SK-N-SH (cell line): ENCODE measurements at regions not wholly inside any gene's neighbourhood (a gene's known extent, or its start where the extent isn't known, plus 50 kb on each side); places are given as distances from the start of the nearest gene placed in this dataset.

Experiments used
- CTCF ChIA-PET: fragments of 300-600, 350-600 bp; formaldehyde crosslinking; extraction: SDS; loops from one replicate; lab custom pipeline; 2021; lab: Yijun Ruan, JAX
- POLR2A ChIA-PET: fragments of 350-600 bp; sonication (Branson Sonifier 250); formaldehyde crosslinking; extraction: SDS; loops from one replicate; lab custom pipeline; 2020; ENCODE audit warnings: antibody characterized with exemption, inconsistent platforms; lab: Yijun Ruan, JAX
- DNase-seq: peaks from one replicate; pipeline ENCODE4 v3.0.0; 2012
- H2AFZ ChIP-seq: fragments of 200-600 bp; sonication (generic); 2 replicates; pipeline ENCODE4 v1.8.1; 2016; ENCODE audit warnings: antibody characterized with exemption, mild to moderate bottlenecking, low read depth
- H3F3A ChIP-seq: fragments of 200-600 bp; sonication (generic); replicated peaks from 2 replicates; pipeline ENCODE3; 2016; ENCODE audit warnings: antibody characterized with exemption, mild to moderate bottlenecking; ENCODE audit not compliant: insufficient read depth
- H3K27ac ChIP-seq, 2 experiments: fragments of 200-500 bp in 1 of 2; fragments of 200-600 bp in 1 of 2; sonication (Bioruptor generic) in 1 of 2; sonication (generic), shearing (Covaris generic) in 1 of 2; 2 replicates each; pipeline versions ENCODE4 v1.5.1 to v1.6.1; 2014 to 2016; ENCODE audit warnings: low read depth in 2 of 2, inconsistent platforms in 1 of 2, low read length in 1 of 2, mild to moderate bottlenecking in 1 of 2, mixed read lengths in 1 of 2
- H3K27me3 ChIP-seq: fragments of 200-600 bp; sonication (generic), shearing (Covaris generic); 2 replicates; pipeline ENCODE4 v1.6.1; 2016; ENCODE audit warnings: mixed run types; ENCODE audit not compliant: insufficient read depth
- H3K36me3 ChIP-seq, 2 experiments: fragments of 200-500 bp in 1 of 2; fragments of 200-600 bp in 1 of 2; sonication (Bioruptor generic) in 1 of 2; sonication (generic) in 1 of 2; replicated peaks in 1 of 2; 2 replicates each; pipeline versions ENCODE3 to v1.5.1; 2014 to 2016; ENCODE audit warnings: low read length in 1 of 2, mild to moderate bottlenecking in 1 of 2; ENCODE audit not compliant: insufficient read depth in 2 of 2, control insufficient read depth in 1 of 2
- H3K4me1 ChIP-seq, 2 experiments: fragments of 200-500 bp in 1 of 2; fragments of 200-600 bp in 1 of 2; sonication (Bioruptor generic) in 1 of 2; sonication (generic), shearing (Covaris generic) in 1 of 2; 2 replicates each; pipeline versions ENCODE4 v1.5.1 to v1.6.1; 2014 to 2016; ENCODE audit warnings: low read depth in 1 of 2, low read length in 1 of 2, mixed run types in 1 of 2; ENCODE audit not compliant: insufficient read depth in 2 of 2, control insufficient read depth in 1 of 2
- H3K4me2 ChIP-seq: fragments of 200-600 bp; sonication (generic), shearing (Covaris generic); 2 replicates; pipeline ENCODE4 v1.6.1; 2017; ENCODE audit warnings: mixed run types
- H3K4me3 ChIP-seq, 2 experiments: fragments of 200-500 bp in 1 of 2; fragments of 200-600 bp in 1 of 2; sonication (Bioruptor generic) in 1 of 2; sonication (generic), shearing (Covaris generic) in 1 of 2; 2 replicates each; pipeline versions ENCODE4 v1.5.1 to v1.8.1; 2014 to 2016; ENCODE audit warnings: low read depth in 2 of 2, inconsistent platforms in 1 of 2, low read length in 1 of 2, mild to moderate bottlenecking in 1 of 2, mixed read lengths in 1 of 2, moderate library complexity in 1 of 2
- H3K79me2 ChIP-seq: fragments of 200-600 bp; sonication (generic); 2 replicates; pipeline ENCODE4 v1.8.1; 2017; ENCODE audit warnings: mild to moderate bottlenecking; ENCODE audit not compliant: insufficient read depth
- H3K9ac ChIP-seq: fragments of 200-600 bp; sonication (generic); 2 replicates; pipeline ENCODE4 v1.6.1; 2017; ENCODE audit warnings: mixed run types
- H3K9me2 ChIP-seq: fragments of 200-600 bp; sonication (generic); 2 replicates; pipeline ENCODE4 v1.6.1; 2017; ENCODE audit warnings: mixed run types
- H3K9me3 ChIP-seq: fragments of 200-600 bp; sonication (generic); 2 replicates; pipeline ENCODE4 v1.6.1; 2017; ENCODE audit warnings: mixed run types, mild to moderate bottlenecking, moderate library complexity
- H4K20me1 ChIP-seq: fragments of 200-600 bp; sonication (generic); 2 replicates; pipeline ENCODE4 v1.6.1; 2017; ENCODE audit warnings: mild to moderate bottlenecking, mixed run types; ENCODE audit not compliant: insufficient read depth
- EZH2phosphoT487 ChIP-seq: fragments of 200-600 bp; sonication (generic); IDR thresholded peaks from 2 replicates; pipeline ENCODE4 v1.6.1; 2017; ENCODE audit warnings: low read depth, mixed run types, mild to moderate bottlenecking, antibody characterized with exemption, moderate library complexity, borderline replicate concordance
- FOSL2 ChIP-seq: IDR thresholded peaks from 2 replicates; pipeline ENCODE4 v1.4.0; 2012; ENCODE audit warnings: low read depth, mild to moderate bottlenecking, moderate library complexity, borderline replicate concordance
- FOXJ3 ChIP-seq: sonication (generic); formaldehyde crosslinking; IDR thresholded peaks from 2 replicates; pipeline ENCODE4 v1.5.1; 2020; ENCODE audit warnings: mild to moderate bottlenecking, missing genetic modification reagents
- FOXM1 ChIP-seq: IDR thresholded peaks from 2 replicates; pipeline ENCODE4 v1.4.0; 2012; ENCODE audit warnings: low read depth, mild to moderate bottlenecking
- GATA2 ChIP-seq: sonication (generic); formaldehyde crosslinking; IDR thresholded peaks from 2 replicates; pipeline ENCODE4 v1.5.0; 2020; ENCODE audit warnings: mild to moderate bottlenecking, missing genetic modification reagents
- JUND ChIP-seq: IDR thresholded peaks from 2 replicates; pipeline ENCODE4 v1.4.0; 2012
- MXI1 ChIP-seq: IDR thresholded peaks from 2 replicates; pipeline ENCODE4 v1.6.1; 2012; ENCODE audit warnings: mild to moderate bottlenecking, low read depth, low read length, improper control_type of control experiment
- NFIC ChIP-seq: IDR thresholded peaks from 2 replicates; pipeline ENCODE4 v1.4.0; 2012; ENCODE audit warnings: borderline replicate concordance
- POLR2AphosphoS5 ChIP-seq: IDR thresholded peaks from 2 replicates; pipeline ENCODE4 v1.6.1; 2012; ENCODE audit warnings: low read depth, low read length
- RFX5 ChIP-seq: IDR thresholded peaks from 2 replicates; pipeline ENCODE4 v1.6.1; 2012; ENCODE audit warnings: mild to moderate bottlenecking, improper control_type of control experiment, low read length
- SIN3A ChIP-seq: IDR thresholded peaks from 2 replicates; pipeline ENCODE4 v1.6.1; 2012; ENCODE audit warnings: low read depth, mild to moderate bottlenecking, low read length, moderate library complexity, borderline replicate concordance
- TAF1 ChIP-seq: IDR thresholded peaks from 2 replicates; pipeline ENCODE4 v1.6.1; 2012; ENCODE audit warnings: low read depth, mild to moderate bottlenecking, low read length, moderate library complexity, borderline replicate concordance
- TCF12 ChIP-seq: IDR thresholded peaks from 2 replicates; pipeline ENCODE4 v1.4.0; 2012
- YY1 ChIP-seq: IDR thresholded peaks from 2 replicates; pipeline ENCODE4 v1.4.0; 2012; ENCODE audit warnings: low read depth, mild to moderate bottlenecking
- WGBS: methylation state at CpG from one replicate; pipeline ENCODE4 v1.1.6; 2017; ENCODE audit warnings: low lambda C conversion rate; 5-methylcytosine and 5-hydroxymethylcytosine counted together
- TF ChIP-seq, protein P1 (sequence below): IDR thresholded peaks from 2 replicates; pipeline ENCODE4 v1.4.0; 2012; ENCODE audit warnings: low read depth
- TF ChIP-seq, protein P2 (sequence below): fragments of 150-350 bp; IDR thresholded peaks from 2 replicates; pipeline ENCODE4 v1.6.1; 2016; ENCODE audit warnings: mild to moderate bottlenecking, low read depth, low read length
- TF ChIP-seq, protein P3 (sequence below): fragments of 150-350 bp; IDR thresholded peaks from 2 replicates; pipeline ENCODE4 v1.6.1; 2017; ENCODE audit warnings: antibody characterized with exemption, low read length, low read depth, borderline replicate concordance
- TF ChIP-seq, protein P4 (sequence below): IDR thresholded peaks from 2 replicates; pipeline ENCODE4 v1.6.1; 2012; ENCODE audit warnings: mild to moderate bottlenecking, low read depth, low read length, moderate library complexity
- TF ChIP-seq, protein P5 (sequence below): IDR thresholded peaks from 2 replicates; pipeline ENCODE4 v1.4.0; 2012; ENCODE audit warnings: low read depth, borderline replicate concordance
- TF ChIP-seq, protein P6 (sequence below): IDR thresholded peaks from 2 replicates; pipeline ENCODE4; 2012

DNA sequence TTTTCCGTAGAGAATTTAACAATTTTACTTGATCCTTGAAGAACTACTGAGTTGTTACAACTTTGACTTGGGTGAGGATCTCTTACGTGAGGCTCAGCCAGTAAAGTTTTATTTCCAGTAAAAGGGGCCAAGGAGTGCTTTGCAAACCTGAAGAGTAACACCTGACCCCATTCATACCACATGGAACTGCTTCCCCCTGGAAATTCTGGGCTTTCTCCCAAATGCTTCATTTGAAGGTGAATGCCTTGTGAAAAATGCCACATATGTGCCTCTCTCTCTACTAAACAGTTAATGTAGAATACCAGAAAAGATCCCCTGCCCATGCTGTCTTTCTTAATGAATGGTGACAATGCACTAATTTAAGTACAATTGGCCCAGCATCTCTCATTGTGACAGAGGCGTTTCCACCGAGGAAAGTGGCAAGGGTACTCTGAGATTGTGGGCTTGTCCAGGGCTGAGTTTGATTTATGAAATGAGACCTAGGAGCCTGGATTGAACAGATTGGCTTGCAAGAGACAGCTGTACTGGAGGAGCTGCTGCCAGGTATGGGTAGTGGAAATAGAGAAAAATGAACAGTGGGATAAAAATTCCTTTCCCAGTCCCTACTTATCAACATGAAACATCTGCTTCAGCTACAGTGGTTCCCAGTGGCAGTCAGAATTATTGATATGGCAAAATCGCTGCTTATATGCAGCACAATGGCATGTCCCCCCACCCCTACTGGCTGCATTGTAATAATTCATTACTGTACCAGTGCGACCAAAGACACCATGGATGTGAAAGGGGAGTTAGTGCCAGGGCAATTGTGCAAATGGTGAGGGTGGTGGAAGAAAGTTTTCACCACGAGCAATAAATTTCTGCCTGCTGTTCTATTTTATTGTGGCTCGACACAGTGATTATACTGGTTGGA lies 843.7 kb upstream of the WWC1 start:
- DNase-seq, result no peak
- Histone ChIP-seq H3K9ac (no peak overlapping the region), H4K20me1 (no peaks in the 10 kb centered on the region), H3K36me3 (no peaks in the 10 kb centered on the region), H3K27me3 (no peaks in the 10 kb centered on the region), H3F3A (no peaks in the 10 kb centered on the region), H3K4me1 (peaks cover 0 to 6% of the 10 kb centered on the region in 2 experiments; a peak in 1 of 4 replicates), H3K9me2 (no peaks in the 10 kb centered on the region), H3K4me2 (no peak overlapping the region), H3K27ac (no peak overlapping the region), H3K79me2 (no peaks in the 10 kb centered on the region), H3K9me3 (no peaks in the 10 kb centered on the region), H2AFZ (no peak overlapping the region), H3K4me3 (no peak overlapping the region)
- ChIA-PET CTCF (interaction anchor here (1.2 kb wide), 1 partner anchor 16 kb away, joined by 4 read pairs; no protein-coding TSS in a partner anchor), POLR2A (no interaction called here)
- WGBS, result 45% methylated on average over 8 of the region's 8 CpGs
- TF ChIP-seq SIN3A (no peak), MXI1 (no peak), RFX5 (no peak), YY1 (no peak), GATA2 (CRISPR knock-in tag) (no peak), TCF12 (no peak), POLR2AphosphoS5 (no peak), FOXM1 (no peak), FOXJ3 (no peak), TAF1 (no peak), JUND (no peak), EZH2phosphoT487 (no peak), FOSL2 (no peak), NFIC (no peak)
- TF ChIP-seq, protein P1, sequence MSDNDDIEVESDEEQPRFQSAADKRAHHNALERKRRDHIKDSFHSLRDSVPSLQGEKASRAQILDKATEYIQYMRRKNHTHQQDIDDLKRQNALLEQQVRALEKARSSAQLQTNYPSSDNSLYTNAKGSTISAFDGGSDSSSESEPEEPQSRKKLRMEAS, result no peak
- TF ChIP-seq, protein P2, sequence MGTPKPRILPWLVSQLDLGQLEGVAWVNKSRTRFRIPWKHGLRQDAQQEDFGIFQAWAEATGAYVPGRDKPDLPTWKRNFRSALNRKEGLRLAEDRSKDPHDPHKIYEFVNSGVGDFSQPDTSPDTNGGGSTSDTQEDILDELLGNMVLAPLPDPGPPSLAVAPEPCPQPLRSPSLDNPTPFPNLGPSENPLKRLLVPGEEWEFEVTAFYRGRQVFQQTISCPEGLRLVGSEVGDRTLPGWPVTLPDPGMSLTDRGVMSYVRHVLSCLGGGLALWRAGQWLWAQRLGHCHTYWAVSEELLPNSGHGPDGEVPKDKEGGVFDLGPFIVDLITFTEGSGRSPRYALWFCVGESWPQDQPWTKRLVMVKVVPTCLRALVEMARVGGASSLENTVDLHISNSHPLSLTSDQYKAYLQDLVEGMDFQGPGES, result no peak
- TF ChIP-seq, protein P3, sequence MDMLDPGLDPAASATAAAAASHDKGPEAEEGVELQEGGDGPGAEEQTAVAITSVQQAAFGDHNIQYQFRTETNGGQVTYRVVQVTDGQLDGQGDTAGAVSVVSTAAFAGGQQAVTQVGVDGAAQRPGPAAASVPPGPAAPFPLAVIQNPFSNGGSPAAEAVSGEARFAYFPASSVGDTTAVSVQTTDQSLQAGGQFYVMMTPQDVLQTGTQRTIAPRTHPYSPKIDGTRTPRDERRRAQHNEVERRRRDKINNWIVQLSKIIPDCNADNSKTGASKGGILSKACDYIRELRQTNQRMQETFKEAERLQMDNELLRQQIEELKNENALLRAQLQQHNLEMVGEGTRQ, result no peak
- TF ChIP-seq, protein P4, sequence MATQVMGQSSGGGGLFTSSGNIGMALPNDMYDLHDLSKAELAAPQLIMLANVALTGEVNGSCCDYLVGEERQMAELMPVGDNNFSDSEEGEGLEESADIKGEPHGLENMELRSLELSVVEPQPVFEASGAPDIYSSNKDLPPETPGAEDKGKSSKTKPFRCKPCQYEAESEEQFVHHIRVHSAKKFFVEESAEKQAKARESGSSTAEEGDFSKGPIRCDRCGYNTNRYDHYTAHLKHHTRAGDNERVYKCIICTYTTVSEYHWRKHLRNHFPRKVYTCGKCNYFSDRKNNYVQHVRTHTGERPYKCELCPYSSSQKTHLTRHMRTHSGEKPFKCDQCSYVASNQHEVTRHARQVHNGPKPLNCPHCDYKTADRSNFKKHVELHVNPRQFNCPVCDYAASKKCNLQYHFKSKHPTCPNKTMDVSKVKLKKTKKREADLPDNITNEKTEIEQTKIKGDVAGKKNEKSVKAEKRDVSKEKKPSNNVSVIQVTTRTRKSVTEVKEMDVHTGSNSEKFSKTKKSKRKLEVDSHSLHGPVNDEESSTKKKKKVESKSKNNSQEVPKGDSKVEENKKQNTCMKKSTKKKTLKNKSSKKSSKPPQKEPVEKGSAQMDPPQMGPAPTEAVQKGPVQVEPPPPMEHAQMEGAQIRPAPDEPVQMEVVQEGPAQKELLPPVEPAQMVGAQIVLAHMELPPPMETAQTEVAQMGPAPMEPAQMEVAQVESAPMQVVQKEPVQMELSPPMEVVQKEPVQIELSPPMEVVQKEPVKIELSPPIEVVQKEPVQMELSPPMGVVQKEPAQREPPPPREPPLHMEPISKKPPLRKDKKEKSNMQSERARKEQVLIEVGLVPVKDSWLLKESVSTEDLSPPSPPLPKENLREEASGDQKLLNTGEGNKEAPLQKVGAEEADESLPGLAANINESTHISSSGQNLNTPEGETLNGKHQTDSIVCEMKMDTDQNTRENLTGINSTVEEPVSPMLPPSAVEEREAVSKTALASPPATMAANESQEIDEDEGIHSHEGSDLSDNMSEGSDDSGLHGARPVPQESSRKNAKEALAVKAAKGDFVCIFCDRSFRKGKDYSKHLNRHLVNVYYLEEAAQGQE, result no peak
- TF ChIP-seq, protein P5, sequence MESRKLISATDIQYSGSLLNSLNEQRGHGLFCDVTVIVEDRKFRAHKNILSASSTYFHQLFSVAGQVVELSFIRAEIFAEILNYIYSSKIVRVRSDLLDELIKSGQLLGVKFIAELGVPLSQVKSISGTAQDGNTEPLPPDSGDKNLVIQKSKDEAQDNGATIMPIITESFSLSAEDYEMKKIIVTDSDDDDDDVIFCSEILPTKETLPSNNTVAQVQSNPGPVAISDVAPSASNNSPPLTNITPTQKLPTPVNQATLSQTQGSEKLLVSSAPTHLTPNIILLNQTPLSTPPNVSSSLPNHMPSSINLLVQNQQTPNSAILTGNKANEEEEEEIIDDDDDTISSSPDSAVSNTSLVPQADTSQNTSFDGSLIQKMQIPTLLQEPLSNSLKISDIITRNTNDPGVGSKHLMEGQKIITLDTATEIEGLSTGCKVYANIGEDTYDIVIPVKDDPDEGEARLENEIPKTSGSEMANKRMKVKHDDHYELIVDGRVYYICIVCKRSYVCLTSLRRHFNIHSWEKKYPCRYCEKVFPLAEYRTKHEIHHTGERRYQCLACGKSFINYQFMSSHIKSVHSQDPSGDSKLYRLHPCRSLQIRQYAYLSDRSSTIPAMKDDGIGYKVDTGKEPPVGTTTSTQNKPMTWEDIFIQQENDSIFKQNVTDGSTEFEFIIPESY, result no peak
- TF ChIP-seq, protein P6, sequence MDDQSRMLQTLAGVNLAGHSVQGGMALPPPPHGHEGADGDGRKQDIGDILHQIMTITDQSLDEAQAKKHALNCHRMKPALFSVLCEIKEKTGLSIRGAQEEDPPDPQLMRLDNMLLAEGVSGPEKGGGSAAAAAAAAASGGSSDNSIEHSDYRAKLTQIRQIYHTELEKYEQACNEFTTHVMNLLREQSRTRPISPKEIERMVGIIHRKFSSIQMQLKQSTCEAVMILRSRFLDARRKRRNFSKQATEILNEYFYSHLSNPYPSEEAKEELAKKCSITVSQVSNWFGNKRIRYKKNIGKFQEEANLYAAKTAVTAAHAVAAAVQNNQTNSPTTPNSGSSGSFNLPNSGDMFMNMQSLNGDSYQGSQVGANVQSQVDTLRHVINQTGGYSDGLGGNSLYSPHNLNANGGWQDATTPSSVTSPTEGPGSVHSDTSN, result no peak
